Calu3 (cell line): ENCODE measurements at regions not wholly inside any gene's neighbourhood (a gene's known extent, or its start where the extent isn't known, plus 50 kb on each side); places are given as distances from the start of the nearest gene placed in this dataset.

Source experiments
- BruUV-seq: library from RNA; stranded (reverse); fragments of 400-500 nt; replicated peaks from 2 replicates; lab custom pipeline; 2021; lab: Mats Ljungman, UMichigan
- CTCF ChIA-PET: fragments of 300-600 bp; sonication (Branson Sonifier 250); formaldehyde crosslinking; loops from one replicate; lab custom pipeline; 2022; ENCODE audit warnings: antibody characterized with exemption; lab: Charles Lee
- DNase-seq: peaks from one replicate; pipeline ENCODE4 v3.0.0; 2022
- H3K27ac Mint-ChIP-seq: one replicate; pipeline ENCODE4 v1.8.0; 2022; ENCODE audit warnings: mixed read lengths; ENCODE audit not compliant: unreplicated experiment
- H3K27me3 Mint-ChIP-seq: one replicate; pipeline ENCODE4 v1.8.0; 2022; ENCODE audit warnings: mixed read lengths; ENCODE audit not compliant: unreplicated experiment
- H3K36me3 Mint-ChIP-seq: one replicate; pipeline ENCODE4 v1.8.0; 2022; ENCODE audit warnings: mild to moderate bottlenecking, moderate library complexity, mixed read lengths; ENCODE audit not compliant: insufficient read depth, unreplicated experiment
- H3K4me1 Mint-ChIP-seq: one replicate; pipeline ENCODE4 v1.8.0; 2022; ENCODE audit warnings: mild to moderate bottlenecking, low read depth, mixed read lengths; ENCODE audit not compliant: unreplicated experiment
- H3K4me3 Mint-ChIP-seq: one replicate; pipeline ENCODE4 v1.8.0; 2022; ENCODE audit warnings: mild to moderate bottlenecking, low read depth, moderate library complexity, mixed read lengths; ENCODE audit not compliant: unreplicated experiment
- H3K9me3 Mint-ChIP-seq: one replicate; pipeline ENCODE4 v1.8.0; 2022; ENCODE audit warnings: low read depth, mixed read lengths; ENCODE audit not compliant: unreplicated experiment
- CTCF ChIP-seq: fragments of 200-600 bp; IDR thresholded peaks from one replicate; pipeline ENCODE4 v1.8.0; 2022; ENCODE audit warnings: antibody characterized with exemption; ENCODE audit not compliant: unreplicated experiment
- intact Hi-C: fragments of 100-400 bp; cut with micrococcal nuclease; formaldehyde crosslinking; loops from one replicate; pipeline ENCODE4 v1.10.0; 2022; ENCODE audit not compliant: unreplicated experiment

GRCh38 chr4:187236209-187236890, 512.7 kb upstream of the FAT1 start:
- no peak for TF ChIP-seq CTCF
- Mint-ChIP-seq H3K27ac (no peak overlapping the region), H3K4me3 (no peak overlapping the region), H3K36me3 (no peaks in the 10 kb centered on the region), H3K9me3 (no peaks in the 10 kb centered on the region), H3K27me3 (no peaks in the 10 kb centered on the region), H3K4me1 (peaks cover 8% of the 10 kb centered on the region)
- intact Hi-C loops, result no loop called here
- DNase-seq, result no peak
- CTCF ChIA-PET, result no interaction called here
- no TSS peak for BruUV-seq

- CTCF ChIA-PET, result no interaction called here
- H3K27ac Mint-ChIP-seq, result no peak overlapping the region
- no peaks in the 10 kb centered on the region for H3K36me3 Mint-ChIP-seq
- DNase-seq, result no peak
- H3K27me3 Mint-ChIP-seq, result no peaks in the 10 kb centered on the region
- TF ChIP-seq CTCF, result no peak
- H3K4me1 Mint-ChIP-seq, result peaks cover 8% of the 10 kb centered on the region
- no TSS peak for BruUV-seq
- H3K9me3 Mint-ChIP-seq, result no peaks in the 10 kb centered on the region
- H3K4me3 Mint-ChIP-seq, result no peak overlapping the region
- intact Hi-C loops, result no loop called here
These were observed 515.0 kb upstream of the FAT1 start for GRCh38 chr4:187238646-187239045.

GRCh38 chr4:187251896-187252295, 528.2 kb upstream of the FAT1 start:
- Mint-ChIP-seq H3K9me3 (peaks cover 2% of the 10 kb centered on the region), H3K27ac (no peak overlapping the region), H3K4me3 (no peak overlapping the region), H3K4me1 (no peaks in the 10 kb centered on the region), H3K27me3 (no peaks in the 10 kb centered on the region), H3K36me3 (no peaks in the 10 kb centered on the region)
- no TSS peak for BruUV-seq
- intact Hi-C loops, result no loop called here
- no peak for DNase-seq
- no peak for TF ChIP-seq CTCF
- CTCF ChIA-PET, result interaction anchor here (0.6 kb wide), 1 partner anchor 80 kb away, joined by 3 read pairs; no protein-coding TSS in a partner anchor

- intact Hi-C loops, result no loop called here
- Mint-ChIP-seq H3K9me3 (peaks cover under 1% of the 10 kb centered on the region), H3K36me3 (no peaks in the 10 kb centered on the region), H3K4me3 (no peak overlapping the region), H3K27ac (no peak overlapping the region), H3K4me1 (no peaks in the 10 kb centered on the region), H3K27me3 (no peaks in the 10 kb centered on the region)
- CTCF ChIA-PET, result no interaction called here
- TF ChIP-seq CTCF, result no peak
- no TSS peak for BruUV-seq
- DNase-seq, result no peak
These were observed 533.2 kb upstream of the FAT1 start for GRCh38 chr4:187256897-187257296.
